ENCODE measurements at regions not wholly inside any gene's neighbourhood (a gene's known extent, or its start where the extent isn't known, plus 50 kb on each side); places are given as distances from the start of the nearest gene placed in this dataset.

DNA sequence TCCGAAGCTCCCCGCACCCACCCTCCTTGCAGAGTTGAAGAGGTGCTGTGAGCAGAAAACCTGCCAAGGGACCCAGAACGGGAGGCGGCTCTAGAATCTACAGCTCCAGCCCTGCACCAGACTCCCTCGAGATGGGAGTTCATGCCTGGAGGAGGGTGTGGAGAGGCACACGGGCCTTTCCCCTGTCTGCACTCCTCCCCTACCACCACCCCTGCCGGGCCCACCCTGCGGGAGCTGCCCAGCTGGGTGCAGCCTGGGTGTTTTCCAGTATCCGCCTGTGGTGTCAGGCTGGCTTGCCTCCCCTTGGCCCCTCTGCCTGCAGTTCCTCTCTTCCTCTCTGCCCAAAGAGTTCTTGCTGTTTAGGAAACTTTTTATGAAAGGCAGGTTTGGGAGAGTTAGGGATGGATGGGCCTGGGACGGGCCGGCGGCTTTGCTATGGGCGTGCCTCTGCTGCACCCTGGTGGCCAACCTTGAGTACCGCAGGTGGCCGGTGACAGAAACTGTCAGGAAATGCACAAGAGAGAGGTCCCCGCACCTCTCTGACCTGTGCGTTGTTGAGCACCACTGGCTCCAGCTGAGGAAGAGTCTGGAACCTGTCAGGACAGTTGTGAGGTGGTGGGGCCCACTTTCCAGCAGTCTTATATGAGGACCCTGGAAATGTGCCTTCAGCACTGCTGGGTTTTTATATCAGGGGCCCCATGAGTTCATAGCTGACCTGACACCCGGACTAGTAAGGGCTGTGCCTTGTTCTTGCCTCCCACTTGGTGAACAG, 354.1 kb downstream of the SEC14L1 start:
- no peak for DNase-seq

DNA sequence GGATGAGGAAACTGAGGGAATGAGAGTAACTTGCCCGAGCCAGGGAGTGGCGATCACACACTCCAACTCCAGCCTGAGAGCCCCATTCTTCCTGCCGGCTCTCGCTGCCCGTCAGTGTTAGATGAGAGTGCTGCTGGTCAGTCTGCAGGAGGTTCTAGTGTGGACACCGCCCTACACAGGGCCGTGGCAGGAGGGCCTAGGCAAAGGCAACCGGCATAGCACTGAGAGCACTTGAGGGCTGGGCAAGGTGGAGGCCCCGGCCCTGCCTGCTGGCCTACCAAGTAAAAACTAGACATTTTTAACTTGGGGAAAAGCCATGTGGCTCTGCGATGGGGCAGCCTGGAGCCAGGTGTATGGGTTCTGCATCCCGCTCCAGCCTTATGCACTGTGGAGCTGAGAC, 354.8 kb downstream of the SEC14L1 start:
- no peak for DNase-seq

DNA sequence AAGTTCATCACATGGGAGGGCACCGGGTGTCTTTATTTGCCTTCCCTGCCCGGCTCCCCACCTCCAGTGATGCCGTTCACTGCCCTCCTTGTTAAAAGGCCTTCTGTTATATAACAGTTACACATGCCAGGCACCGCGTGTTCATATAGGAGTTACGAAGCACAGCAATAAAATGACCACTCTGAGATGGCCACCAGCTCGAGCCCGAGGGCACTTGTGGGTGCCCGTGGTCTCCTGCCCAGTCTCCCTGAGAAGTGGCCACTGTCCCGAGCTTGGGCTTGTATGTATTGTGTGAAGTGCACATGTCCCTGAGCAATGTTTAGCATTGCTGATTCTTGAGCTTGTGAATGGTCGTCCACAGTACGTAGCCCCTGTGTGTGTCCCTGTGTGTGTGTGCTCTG, 355.6 kb downstream of the SEC14L1 start:
- DNase-seq: no peak

DNA sequence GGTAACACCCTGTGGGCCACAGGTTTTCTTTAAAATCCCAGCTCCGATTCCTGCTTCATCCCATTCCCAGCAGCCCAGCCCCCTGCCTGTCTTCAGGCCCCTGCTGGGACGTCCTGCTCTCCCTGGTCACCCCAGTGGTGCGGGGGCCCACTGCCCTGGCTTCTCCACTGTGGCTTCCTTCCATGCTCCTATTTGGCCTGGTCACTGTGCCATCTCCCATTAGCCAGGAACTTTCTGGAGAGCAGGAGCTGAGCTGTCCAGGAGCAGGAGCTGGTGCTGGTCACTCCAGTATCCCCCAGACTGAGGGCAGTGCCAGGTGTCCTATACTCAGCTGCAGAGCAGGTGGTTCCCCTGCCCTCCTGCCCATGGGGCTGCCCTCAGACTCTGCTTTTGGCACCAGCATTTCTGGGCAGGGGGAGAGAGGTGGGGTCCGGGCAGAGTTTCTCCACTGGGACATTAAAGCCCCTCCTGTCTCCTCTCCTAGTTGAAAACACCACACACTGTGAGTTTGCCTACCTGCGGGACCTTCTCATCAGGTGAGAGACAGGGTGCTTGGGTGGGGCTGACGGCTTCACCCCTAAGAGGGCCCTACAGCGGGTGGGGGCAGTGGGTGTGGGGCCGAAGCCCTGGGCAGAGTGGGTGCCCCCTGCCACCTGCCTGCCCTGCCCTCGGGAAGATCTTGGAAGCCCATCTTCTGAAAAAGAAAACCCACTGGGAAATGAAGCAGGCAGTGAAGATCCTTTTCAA, 356.2 kb downstream of the SEC14L1 start:
- no peak for DNase-seq

DNA sequence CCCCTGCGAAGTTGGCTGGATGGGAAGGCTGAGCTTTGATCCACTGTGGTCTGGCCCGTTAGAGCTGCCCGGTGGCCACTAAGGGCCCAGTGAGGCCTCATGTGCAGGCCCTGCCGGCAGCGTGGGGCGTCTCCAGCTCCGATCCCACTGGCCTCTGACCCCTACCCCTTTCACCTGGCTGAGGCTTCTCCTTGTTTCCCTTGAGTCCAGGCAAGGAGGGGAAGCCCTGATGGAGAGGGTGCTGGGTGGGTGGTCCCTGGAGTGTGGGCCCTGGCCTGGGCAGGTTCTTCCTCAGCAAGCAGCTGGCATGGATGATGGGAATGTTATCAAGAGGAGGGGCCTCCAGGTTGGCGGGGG, 356.8 kb downstream of the SEC14L1 start:
- no peak for DNase-seq

DNA sequence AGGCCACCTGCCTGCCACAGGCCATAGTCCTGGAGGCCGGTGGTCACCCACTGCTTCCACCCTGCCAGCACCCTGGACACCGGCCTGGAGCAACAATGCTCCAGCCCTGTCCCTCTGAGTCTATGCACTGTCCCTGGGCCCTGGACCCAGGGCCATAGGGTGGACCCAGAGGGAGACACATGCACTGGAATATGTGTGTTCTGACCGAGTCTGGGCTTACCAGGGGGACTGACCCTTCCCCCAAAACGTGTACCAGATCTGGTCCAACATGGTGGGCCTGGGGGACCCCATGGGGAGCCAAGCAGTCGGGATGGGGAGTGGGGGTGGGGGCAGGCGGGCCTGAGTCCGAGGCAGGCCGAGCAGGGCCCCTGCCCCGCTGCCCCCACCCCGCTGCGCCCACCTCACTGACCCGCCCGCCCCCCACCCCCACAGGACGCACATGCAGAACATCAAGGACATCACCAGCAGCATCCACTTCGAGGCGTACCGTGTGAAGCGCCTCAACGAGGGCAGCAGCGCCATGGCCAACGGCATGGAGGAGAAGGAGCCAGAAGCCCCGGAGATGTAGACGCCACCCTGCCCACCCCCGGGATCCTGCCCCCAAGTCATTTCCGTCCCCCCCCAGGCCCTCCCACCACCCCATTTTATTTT, 357.4 kb downstream of the SEC14L1 start:
- DNase-seq: no peak

DNA sequence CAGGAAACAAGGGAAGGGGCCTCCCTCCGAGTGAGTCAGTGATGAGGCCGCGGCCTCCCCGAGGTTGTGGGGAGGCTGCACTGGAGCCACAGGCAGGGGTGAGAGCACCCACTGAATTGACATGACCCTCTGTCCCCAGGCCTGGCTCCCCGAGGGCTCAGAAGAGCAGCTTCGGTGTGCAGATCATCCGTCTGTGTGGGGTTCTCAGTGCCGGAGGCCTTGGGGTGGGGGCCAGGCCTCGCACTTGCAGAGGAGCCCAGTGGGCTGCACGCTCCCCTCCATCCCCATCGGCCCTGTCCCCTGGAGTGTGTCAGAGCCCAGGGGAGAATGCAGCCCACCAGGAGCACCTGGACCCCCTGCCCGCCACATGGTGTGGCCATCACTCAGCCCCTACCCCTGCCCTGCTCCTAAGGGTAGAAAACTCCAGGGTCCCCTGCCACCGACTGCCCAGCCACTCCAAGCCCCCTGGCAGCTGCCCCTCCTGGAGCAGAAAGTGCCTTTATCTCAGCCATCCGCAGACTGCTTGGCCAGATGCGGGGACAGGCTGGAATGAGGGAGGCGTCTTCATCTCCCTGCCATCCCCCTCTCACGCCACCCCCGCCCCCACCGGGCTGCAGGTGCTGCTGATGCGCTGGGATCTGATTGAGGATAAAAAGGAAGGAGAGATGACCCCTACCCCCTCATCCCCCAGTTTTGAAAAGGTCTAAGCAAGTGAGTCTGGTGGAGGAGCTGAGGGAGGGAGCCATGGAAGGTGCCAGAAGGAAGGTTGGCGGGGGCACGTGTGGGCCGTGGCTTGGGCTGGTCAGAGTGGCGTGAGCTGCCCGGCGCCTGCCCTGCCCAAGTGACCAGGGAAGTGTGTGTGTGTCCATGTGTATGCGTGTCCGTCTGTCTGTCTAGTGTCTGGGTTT, 358.3 kb downstream of the SEC14L1 start:
- no peak for DNase-seq

DNA sequence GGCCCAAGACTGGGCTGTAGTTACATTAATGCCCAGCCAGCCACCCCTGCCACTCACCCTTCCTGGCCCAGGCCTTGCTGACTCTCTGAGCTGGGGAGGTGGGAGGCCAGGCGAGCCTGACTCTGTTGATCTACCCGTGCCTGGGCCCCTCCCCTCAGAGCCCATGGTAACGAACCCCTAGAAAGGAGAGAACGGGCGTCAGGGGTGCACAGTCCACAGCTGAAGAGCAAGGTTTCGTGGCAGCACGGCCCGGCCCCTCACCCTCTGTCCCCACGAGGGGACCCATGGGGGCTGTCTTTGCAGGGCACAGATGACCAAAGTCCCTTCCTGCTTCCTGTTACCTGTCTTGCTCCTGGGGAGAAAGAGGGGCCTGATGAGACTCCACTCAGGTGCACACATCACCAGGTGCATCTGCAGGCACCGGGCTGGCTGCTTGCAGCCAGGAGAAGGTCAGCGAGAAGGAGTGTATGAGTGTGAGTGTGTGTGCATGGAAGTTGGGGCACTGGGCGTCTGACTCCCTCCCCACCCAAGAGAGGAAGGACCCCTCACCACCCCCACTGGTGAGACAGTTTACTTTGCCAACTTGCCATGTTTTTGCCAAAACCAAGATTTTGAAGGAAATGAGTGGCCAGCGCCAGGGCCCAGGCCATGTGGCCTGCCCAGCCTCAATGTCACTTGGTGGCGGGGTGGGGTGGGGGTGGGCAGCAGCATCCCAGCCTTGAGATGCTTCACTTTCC, 359.1 kb downstream of the SEC14L1 start:
- no peak for DNase-seq

DNA sequence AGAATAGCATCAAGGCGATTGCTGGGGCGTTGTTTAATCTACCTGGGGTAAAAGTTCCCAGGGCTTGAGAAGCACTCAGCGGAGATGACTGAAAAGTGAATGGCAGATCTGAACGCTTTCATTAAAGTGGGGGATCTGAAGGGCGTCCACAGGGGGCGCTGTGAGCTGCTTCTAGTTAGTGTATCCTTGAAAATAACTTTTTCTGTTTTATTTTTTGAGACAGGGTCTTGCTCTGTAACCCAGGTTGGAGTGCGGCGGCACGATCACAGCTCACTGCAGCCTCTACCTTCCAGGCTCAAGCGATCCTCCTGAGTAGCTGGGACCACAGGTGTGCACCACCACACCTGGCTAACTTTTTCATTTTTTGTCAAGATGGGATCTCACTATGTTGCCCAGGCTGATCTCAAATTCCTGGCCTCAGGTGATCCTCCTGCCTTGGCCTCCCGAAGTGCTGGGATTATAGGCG, 360.4 kb downstream of the SEC14L1 start:
- no peak for DNase-seq

DNA sequence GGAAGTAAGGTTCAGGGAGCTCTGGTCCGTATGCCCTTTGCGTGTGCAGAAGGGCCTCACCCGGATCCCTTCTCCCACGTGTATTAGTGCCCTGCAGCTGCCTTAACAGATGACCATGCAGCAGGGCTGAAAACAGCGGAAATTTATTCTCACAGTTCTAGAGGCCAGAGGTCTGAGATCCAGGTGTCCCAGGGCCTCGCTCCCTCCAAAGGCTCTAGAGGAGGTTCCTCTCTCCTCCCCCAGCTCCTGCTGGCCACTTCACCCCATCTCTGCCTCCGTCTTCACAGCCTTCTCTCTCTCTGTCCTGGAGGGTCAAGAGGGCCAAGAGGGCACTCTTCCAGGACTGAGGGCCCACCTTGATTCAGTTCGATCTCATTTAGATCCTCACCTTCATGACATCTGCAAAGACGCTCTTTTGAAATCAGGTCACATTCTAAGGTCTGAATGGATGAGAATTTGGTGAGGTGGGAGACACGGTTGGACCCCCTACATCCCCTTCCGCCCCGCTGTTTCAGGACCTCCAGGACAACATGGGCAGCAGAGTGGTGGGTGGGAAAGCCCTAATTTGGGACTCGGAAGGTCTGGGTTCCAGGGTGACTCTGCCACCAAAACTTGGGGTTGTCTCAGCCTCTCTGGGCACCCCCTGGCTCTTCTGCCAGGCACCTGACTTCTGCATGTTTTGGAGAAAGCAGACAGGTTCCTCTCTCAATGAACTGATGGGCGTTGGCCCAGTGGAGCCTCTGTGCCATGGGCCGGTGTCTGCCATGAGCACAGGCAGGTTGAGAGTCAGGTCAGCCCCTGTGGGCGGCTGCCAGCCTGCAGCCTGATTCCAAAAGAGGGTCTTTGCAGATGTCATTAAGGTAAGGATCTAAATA, 361.2 kb downstream of the SEC14L1 start:
- no peak for DNase-seq

DNA sequence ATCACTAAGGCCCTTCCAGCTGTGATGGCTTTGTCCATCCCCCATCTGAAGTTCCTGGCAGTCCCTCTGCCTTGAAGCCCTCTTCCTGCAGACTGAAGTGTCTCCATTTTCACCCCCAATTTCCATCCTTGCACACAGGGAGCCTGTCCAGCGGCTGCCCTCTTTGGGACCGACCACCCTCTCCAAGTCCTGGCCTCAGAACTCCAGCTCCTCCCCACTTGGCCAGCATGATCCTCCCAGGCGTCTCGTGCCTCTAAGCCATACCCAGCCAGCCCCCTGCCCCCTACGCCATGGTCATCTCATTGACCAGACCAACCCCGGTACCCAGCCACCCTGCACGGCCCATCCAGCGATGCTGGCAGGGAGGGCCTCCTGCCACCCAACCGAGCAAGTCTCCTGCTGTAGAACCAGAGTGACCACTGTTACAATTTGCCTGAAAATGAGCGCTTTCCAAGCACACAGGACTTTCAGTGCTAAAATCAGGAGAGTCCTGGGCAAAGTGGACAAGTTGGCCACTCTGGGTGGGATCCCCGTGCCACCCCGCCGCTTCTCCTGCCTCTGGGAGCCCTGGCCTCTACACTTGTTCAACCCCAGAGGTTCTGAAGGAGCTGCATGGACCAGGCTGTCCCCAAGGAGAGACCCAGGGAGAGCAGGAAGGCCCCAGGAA, 362.0 kb downstream of the SEC14L1 start:
- no peak for DNase-seq

DNA sequence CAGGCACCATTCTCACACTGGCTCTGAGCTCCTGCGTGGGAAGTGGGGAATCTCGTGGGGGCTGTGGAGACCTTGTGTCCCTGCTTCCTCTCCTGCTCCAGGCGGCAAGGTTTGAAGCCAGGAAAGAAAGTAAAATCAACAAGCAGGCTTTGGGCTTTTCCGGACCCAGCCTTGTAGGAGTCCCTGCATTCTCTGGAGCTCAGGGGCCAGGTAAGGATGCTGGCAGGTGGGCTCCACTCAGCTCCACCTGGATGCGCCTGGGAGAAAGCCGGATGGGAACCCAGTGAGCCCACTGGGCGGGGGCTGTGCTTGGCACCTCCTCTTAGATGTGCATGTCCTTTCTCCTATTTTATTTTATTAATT, 362.5 kb downstream of the SEC14L1 start:
- no peak for DNase-seq

DNA sequence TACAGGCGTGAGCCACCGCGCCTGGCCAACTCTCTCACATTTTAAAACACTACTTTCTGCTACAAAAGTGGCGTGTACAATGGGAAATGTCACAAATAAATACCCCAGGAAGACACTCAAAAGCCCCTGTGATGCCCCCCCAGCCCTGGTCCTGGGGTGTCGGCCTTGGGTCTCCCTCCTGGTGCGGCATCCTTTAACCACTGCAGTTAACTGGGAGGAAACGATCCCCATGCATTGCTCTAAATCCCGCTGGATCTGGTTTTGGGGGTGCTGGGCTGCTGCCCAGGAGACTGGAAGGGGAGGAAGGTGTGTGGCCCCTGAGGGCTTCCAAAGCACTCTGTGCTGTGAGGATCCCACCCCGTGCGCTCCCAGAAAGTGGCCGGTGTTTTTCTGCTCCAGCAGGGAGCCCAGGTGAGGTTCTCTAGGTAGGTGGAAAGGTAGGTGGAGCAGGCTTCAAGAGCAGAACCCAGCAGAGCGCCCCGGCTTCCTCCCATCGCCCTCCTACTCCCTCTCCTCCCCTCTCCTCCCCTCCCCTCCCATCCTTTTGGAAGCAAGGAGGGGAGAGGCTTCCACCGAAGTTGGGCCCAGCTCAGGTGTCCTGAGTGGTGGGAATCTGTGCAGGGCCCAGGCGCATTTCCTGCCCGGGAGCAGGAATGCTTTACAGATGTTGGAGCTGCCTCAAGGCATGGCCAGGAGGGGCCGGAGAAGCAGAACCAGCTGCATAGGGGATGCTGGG, 363.3 kb downstream of the SEC14L1 start:
- no peak for DNase-seq

DNA sequence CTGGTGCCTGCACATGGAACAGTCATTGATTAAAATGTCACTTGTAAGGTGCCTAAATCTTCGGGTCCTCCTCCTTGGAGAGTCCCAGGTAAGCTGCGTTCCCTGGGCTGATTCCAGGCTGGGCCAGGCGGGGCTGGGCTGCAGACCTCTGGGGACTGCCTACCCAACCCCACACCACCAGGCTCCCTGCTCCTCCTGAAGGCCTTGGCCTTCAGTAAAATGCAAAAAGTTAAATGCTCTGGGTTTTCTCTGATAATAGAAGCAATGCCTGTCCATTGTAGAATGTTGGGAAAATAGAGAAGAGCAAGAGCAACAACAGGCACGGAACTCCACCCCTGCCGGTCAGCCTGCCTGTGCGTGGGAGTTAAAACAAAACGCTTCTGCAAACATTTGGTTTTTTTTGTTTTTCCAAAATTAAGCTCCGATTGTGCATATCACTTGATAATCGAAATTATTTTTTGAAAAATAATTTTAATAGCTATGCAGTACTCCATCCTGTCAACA, 363.9 kb downstream of the SEC14L1 start:
- DNase-seq: no peak

DNA sequence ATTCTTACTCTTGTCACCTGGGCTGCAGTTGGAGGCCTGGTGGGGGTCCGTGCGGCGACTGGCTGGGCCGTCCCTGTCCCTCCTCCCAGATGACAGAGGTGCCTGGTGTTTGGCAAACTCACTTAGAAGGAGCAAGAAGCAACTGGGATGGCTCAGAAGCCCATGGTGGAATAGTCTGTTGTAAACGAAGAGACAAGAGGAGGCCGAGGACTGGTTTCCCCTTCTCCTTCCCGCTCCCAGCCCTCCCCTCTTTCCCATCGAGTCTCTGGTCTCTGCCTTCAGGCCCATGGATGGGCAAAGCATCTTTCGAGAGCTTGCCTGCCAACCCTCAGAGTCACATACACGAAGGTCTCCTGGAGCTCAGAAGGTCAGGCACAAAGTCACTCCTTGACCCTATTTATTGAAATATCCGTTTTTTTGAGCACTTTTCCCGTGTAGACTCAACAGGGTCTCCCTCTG, 364.4 kb downstream of the SEC14L1 start:
- no peak for DNase-seq

DNA sequence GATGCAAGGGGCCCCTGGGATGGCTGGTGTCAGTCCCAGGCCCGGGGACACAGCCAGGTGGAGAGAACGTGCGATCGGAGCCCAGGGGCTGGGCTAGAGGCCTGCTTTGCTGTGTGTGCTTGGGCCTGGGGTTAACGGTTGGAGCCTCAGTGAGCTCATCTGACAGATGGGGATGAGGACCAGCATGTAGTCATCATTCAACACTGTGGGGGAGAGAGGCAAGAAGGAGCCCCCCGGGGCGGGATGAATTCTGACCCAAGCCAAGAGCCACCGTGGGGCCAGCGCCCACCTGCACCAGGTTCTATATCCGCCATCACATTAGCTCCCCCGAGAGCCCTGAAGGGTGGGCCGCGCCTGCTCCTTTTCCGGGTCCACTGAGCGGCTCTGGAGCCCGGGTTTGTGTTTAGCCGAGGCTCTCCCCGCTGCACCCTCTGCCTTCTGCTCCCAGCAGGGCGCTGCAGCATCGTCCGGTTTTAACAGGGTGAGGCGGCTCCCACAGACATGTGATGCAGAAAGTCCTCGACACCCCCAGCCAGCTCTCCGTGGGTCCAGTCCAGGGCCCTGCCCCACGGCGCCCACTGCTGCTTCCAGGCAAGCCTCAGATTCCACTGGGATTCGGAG, 365.7 kb downstream of the SEC14L1 start:
- DNase-seq: no peak

DNA sequence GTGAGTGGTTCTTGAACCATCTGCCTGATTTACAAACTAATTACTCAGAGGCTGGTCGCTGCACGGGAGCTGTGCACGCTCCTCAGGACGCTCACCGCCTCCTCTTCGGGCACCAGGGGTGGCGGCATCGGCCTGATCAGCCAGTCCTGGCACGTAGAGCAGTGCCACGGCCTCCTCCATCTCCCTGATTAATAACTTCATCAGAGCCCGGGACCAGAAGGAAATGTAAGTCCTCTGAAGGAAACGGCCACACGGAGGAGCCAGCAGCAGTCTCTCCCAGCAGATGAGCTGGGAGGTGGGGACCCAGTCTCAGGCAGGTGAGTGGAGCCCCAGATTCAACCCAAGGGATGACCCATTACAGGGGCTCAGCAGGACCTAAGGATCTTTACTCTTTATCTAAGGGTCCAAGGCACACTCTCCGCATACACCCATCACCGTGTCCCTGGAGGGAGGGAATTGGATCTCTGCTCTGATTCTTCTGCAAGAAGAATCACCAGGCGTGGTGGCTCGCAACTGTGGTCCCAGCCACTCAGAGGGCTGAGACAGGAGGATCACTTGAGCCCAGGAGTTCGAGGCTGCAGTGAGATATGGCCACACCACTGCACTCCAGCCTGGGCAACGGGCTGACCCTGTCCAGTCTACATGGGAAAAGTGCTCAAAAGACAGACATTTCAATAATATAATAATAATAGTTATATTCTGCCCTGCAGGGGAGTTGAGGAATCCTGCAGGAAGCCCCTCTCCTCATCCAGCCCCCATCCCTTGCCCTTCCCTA, 366.5 kb downstream of the SEC14L1 start:
- DNase-seq: no peak

DNA sequence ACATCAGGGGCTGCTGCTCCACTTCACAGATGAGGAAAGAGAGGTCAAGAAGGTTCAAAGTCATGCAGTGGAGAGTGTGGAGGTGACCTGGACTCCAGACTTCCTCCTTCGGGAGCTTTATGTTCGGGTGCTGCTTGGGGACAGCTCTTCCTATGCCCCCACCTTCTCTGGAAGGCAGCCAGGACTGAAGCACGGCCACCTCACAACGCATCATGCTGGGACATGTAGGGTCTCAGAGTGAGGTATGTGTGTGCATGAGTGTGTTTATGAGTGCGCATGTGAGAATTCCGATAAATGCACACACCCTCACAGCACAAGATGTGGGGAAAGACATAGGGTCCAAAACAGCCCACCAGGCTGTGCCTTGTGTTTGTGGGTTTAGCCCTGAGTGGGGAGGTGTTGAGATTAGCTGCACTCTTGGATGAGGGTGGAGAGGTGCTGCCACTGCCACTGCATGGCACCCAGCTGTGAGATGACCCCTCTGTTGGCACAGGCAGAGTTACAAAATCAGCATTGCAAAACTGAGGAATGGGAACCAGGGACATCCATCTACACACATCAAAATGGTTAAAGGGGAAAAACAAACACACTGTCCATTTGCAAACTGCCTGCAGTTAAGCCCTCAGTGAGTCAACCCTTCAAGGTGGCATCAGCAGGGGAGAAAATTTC, 367.4 kb downstream of the SEC14L1 start:
- DNase-seq: no peak

Measured in NCI-H748 treated with DMSO at 0.1 percent for 48 hours (cell line).